ENCODE measurements at regions not wholly inside any gene's neighbourhood (a gene's known extent, or its start where the extent isn't known, plus 50 kb on each side); places are given as distances from the start of the nearest gene placed in this dataset.

- TF ChIP-seq EP300 (IDR thresholded peaks at IDR 0.05; ENCODE audit: borderline replicate concordance in 1 of 2, low read depth in 2 of 2, low read length in 2 of 2), result no peak
- peak in 1 of 3 experiments; percentile 45; a peak in 2 of 4 replicates for TF ChIP-seq CTCF (IDR thresholded peaks at IDR 0.05; ENCODE audit: control extremely low read depth in 1 of 3, insufficient read depth in 1 of 3, low read depth in 1 of 3, low read length in 3 of 3)
- TF ChIP-seq ATF2 (IDR thresholded peaks at IDR 0.05; ENCODE audit: low read length), result no peak
- no peak for TF ChIP-seq EZH2 (IDR thresholded peaks at IDR 0.05; ENCODE audit: low read depth, low read length, severe bottlenecking)
- TF ChIP-seq CREB1 (IDR thresholded peaks at IDR 0.05), result no peak
- TF ChIP-seq EGR1 (IDR thresholded peaks at IDR 0.05; ENCODE audit: borderline replicate concordance, low read depth, low read length), result no peak
- no peak for TF ChIP-seq MAX (IDR thresholded peaks at IDR 0.05)
Measured at GRCh38 chrX:23554304-23554703, 113.0 kb upstream of the PRDX4 start.
